ENCODE measurements at regions not wholly inside any gene's neighbourhood (a gene's known extent, or its start where the extent isn't known, plus 50 kb on each side); places are given as distances from the start of the nearest gene placed in this dataset.

GRCh38 chr13:85040215-85040614 lies 759.0 kb downstream of the SLITRK6 start:
- H3K9ac ChIP-seq (ENCODE audit: low read length) = no peak overlapping the region
- peaks cover 5% of the 10 kb centered on the region for H3K4me1 ChIP-seq (ENCODE audit: control insufficient read depth, low read depth, low read length)
- no peak overlapping the region for H3K27ac ChIP-seq (ENCODE audit: low read length)
- no peaks in the 10 kb centered on the region for H3K36me3 ChIP-seq (ENCODE audit: control insufficient read depth, low read depth, low read length)
- no peak overlapping the region for H3K4me3 ChIP-seq (ENCODE audit: low read length)
- no peaks in the 10 kb centered on the region for H3K9me3 ChIP-seq (ENCODE audit: control insufficient read depth, low read depth, low read length)
- no peaks in the 10 kb centered on the region for H3K27me3 ChIP-seq (ENCODE audit: control insufficient read depth, insufficient read depth, low read length)

- Histone ChIP-seq H3K27ac (ENCODE audit: low read length) (no peak overlapping the region), H3K9me3 (ENCODE audit: control insufficient read depth, low read depth, low read length) (peaks cover 11% of the 10 kb centered on the region), H3K9ac (ENCODE audit: low read length) (no peak overlapping the region), H3K4me3 (ENCODE audit: low read length) (no peak overlapping the region), H3K4me1 (ENCODE audit: control insufficient read depth, low read depth, low read length) (no peaks in the 10 kb centered on the region), H3K27me3 (ENCODE audit: control insufficient read depth, insufficient read depth, low read length) (no peaks in the 10 kb centered on the region), H3K36me3 (ENCODE audit: control insufficient read depth, low read depth, low read length) (no peaks in the 10 kb centered on the region)
Observed at GRCh38 chr13:85031771-85032170, 767.4 kb downstream of the SLITRK6 start.

DNA sequence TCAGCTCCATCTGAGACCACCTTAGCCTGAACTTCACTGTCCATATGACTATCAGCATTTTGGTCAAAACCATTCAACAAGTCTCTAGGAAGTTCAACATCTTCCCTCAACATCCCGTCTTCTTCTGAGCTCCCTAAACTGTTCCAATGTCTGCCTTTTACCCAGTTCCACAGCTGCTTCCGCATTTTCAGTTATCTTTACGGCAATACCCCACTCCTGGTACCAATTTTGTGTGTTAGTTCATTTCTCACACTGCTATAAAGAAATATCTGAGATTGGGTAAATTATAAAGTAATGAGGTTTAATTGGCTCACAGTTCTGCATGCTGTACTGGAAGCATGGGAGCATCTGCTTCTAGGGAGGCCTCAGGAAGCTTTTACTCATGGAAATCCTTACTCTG lies 771.2 kb downstream of the SLITRK6 start:
- no peaks in the 10 kb centered on the region for H3K36me3 ChIP-seq (ENCODE audit: control insufficient read depth, low read depth, low read length)
- no peak overlapping the region for H3K27ac ChIP-seq (ENCODE audit: low read length)
- no peaks in the 10 kb centered on the region for H3K4me1 ChIP-seq (ENCODE audit: control insufficient read depth, low read depth, low read length)
- H3K9me3 ChIP-seq (ENCODE audit: control insufficient read depth, low read depth, low read length) = peaks cover 11% of the 10 kb centered on the region
- H3K9ac ChIP-seq (ENCODE audit: low read length) = no peak overlapping the region
- H3K27me3 ChIP-seq (ENCODE audit: control insufficient read depth, insufficient read depth, low read length) = no peaks in the 10 kb centered on the region
- no peak overlapping the region for H3K4me3 ChIP-seq (ENCODE audit: low read length)

DNA sequence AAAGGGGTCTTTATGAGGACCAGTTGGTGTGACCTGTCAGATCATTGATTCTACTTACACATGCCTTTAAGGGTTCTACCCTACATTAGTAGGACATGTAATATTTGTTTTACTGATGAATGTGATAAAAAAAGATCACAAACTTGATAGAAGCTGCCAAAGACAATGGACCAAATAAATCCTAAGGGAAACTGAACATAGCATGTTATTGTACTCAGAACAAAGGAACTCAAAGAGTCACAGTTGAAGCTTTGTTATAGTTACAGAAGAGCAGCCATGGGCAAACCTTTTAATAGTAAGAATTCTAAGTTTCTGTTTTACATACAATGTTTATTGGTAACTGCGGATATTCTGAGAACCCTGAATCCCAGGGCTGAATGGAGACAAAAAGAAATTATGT lies 780.1 kb downstream of the SLITRK6 start:
- H3K27ac ChIP-seq (ENCODE audit: low read length) = no peak overlapping the region
- no peaks in the 10 kb centered on the region for H3K4me1 ChIP-seq (ENCODE audit: control insufficient read depth, low read depth, low read length)

DNA sequence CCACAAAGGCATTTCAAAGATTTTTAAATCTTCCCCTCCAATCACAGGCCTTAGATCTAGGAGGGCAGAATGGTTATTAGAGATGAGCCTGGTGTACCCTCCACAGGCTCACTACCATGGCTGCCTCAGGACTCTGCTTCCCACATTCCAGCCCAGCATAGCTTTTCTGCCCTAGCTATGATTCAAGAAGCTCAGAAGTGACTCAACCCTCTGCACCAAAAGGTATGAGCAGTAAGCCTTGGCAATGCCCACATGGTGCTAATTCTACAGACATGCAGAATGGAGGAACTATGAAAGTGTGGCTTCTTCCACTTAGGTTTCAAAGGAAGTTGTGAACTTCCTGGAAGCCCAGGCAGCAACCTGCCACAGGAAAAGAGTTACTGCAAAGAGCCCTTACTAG lies 786.2 kb downstream of the SLITRK6 start:
- peaks cover 5% of the 10 kb centered on the region for H3K9me3 ChIP-seq (ENCODE audit: control insufficient read depth, low read depth, low read length)
- H3K27me3 ChIP-seq (ENCODE audit: control insufficient read depth, insufficient read depth, low read length) = no peaks in the 10 kb centered on the region
- H3K4me1 ChIP-seq (ENCODE audit: control insufficient read depth, low read depth, low read length) = no peaks in the 10 kb centered on the region
- no peak overlapping the region for H3K9ac ChIP-seq (ENCODE audit: low read length)
- H3K36me3 ChIP-seq (ENCODE audit: control insufficient read depth, low read depth, low read length) = no peaks in the 10 kb centered on the region
- H3K4me3 ChIP-seq (ENCODE audit: low read length) = no peak overlapping the region
- H3K27ac ChIP-seq (ENCODE audit: low read length) = no peak overlapping the region

More for the DNA sequence above, 780.1 kb downstream of the SLITRK6 start:
- Histone ChIP-seq H3K36me3 (ENCODE audit: control insufficient read depth, low read depth, low read length) (no peaks in the 10 kb centered on the region), H3K9me3 (ENCODE audit: control insufficient read depth, low read depth, low read length) (no peaks in the 10 kb centered on the region), H3K9ac (ENCODE audit: low read length) (no peak overlapping the region), H3K27me3 (ENCODE audit: control insufficient read depth, insufficient read depth, low read length) (no peaks in the 10 kb centered on the region), H3K4me3 (ENCODE audit: low read length) (no peak overlapping the region)

DNA sequence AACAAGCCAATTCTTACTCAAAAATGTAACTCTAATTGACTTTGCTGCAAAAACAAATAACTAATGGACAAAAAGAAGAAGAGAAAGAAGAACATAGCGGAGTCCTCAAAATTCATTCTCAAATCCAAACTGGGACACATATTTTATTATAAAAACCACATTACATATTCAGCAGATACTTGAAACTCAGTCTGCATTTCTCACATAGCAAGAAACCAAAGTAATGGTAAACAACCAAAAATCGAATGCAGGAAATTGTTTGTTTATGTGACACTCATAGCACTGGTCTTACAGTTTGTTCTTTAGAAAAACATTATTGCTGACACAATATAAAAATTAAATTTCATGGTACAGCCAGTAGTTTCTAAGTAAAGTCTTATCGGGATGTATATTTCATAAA lies 789.8 kb downstream of the SLITRK6 start:
- Histone ChIP-seq H3K9ac (ENCODE audit: low read length) (no peak overlapping the region), H3K27me3 (ENCODE audit: control insufficient read depth, insufficient read depth, low read length) (no peaks in the 10 kb centered on the region), H3K9me3 (ENCODE audit: control insufficient read depth, low read depth, low read length) (peaks cover 5% of the 10 kb centered on the region), H3K4me1 (ENCODE audit: control insufficient read depth, low read depth, low read length) (no peaks in the 10 kb centered on the region), H3K36me3 (ENCODE audit: control insufficient read depth, low read depth, low read length) (no peaks in the 10 kb centered on the region), H3K4me3 (ENCODE audit: low read length) (no peak overlapping the region), H3K27ac (ENCODE audit: low read length) (no peak overlapping the region)

- no peaks in the 10 kb centered on the region for H3K4me1 ChIP-seq (ENCODE audit: control insufficient read depth, low read depth, low read length)
Observed at GRCh38 chr13:84999252-84999651, 800.0 kb downstream of the SLITRK6 start.

GRCh38 chr13:84998681-84999080 lies 800.5 kb downstream of the SLITRK6 start:
- no peak overlapping the region for H3K9ac ChIP-seq (ENCODE audit: low read length)
- no peaks in the 10 kb centered on the region for H3K27me3 ChIP-seq (ENCODE audit: control insufficient read depth, insufficient read depth, low read length)
- no peak overlapping the region for H3K27ac ChIP-seq (ENCODE audit: low read length)
- no peaks in the 10 kb centered on the region for H3K36me3 ChIP-seq (ENCODE audit: control insufficient read depth, low read depth, low read length)
- no peaks in the 10 kb centered on the region for H3K4me1 ChIP-seq (ENCODE audit: control insufficient read depth, low read depth, low read length)
- no peak overlapping the region for H3K4me3 ChIP-seq (ENCODE audit: low read length)
- no peaks in the 10 kb centered on the region for H3K9me3 ChIP-seq (ENCODE audit: control insufficient read depth, low read depth, low read length)

More at GRCh38 chr13:84999252-84999651, 800.0 kb downstream of the SLITRK6 start:
- no peaks in the 10 kb centered on the region for H3K27me3 ChIP-seq (ENCODE audit: control insufficient read depth, insufficient read depth, low read length)
- H3K36me3 ChIP-seq (ENCODE audit: control insufficient read depth, low read depth, low read length) = no peaks in the 10 kb centered on the region
- H3K4me3 ChIP-seq (ENCODE audit: low read length) = no peak overlapping the region
- no peak overlapping the region for H3K9ac ChIP-seq (ENCODE audit: low read length)
- no peaks in the 10 kb centered on the region for H3K9me3 ChIP-seq (ENCODE audit: control insufficient read depth, low read depth, low read length)
- H3K27ac ChIP-seq (ENCODE audit: low read length) = no peak overlapping the region

DNA sequence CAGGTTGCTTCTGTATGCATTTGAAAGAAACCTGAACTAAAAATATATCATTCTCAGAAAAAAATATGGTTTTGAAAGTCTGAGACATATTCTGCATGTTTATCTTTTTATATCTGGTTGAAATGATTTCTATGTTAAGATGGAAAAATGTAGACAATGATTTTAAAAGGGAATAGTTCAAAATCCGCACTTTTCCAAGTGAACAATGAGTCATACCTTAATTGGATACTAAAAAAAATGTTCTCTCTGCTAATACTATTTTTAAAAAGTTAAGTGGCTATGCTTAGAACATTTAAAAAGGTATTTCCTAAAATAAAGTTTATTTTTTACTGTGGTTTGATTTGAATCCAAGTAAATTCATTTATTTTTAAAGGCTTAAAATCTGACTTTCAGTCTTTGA lies 801.4 kb downstream of the SLITRK6 start:
- Histone ChIP-seq H3K36me3 (ENCODE audit: control insufficient read depth, low read depth, low read length) (no peaks in the 10 kb centered on the region), H3K4me1 (ENCODE audit: control insufficient read depth, low read depth, low read length) (no peaks in the 10 kb centered on the region), H3K9me3 (ENCODE audit: control insufficient read depth, low read depth, low read length) (no peaks in the 10 kb centered on the region), H3K27me3 (ENCODE audit: control insufficient read depth, insufficient read depth, low read length) (no peaks in the 10 kb centered on the region), H3K27ac (ENCODE audit: low read length) (no peak overlapping the region), H3K4me3 (ENCODE audit: low read length) (no peak overlapping the region), H3K9ac (ENCODE audit: low read length) (no peak overlapping the region)

- Histone ChIP-seq H3K27ac (ENCODE audit: low read length) (no peak overlapping the region), H3K4me1 (ENCODE audit: control insufficient read depth, low read depth, low read length) (no peaks in the 10 kb centered on the region), H3K27me3 (ENCODE audit: control insufficient read depth, insufficient read depth, low read length) (no peaks in the 10 kb centered on the region), H3K9me3 (ENCODE audit: control insufficient read depth, low read depth, low read length) (no peaks in the 10 kb centered on the region), H3K4me3 (ENCODE audit: low read length) (no peak overlapping the region), H3K9ac (ENCODE audit: low read length) (no peak overlapping the region), H3K36me3 (ENCODE audit: control insufficient read depth, low read depth, low read length) (no peaks in the 10 kb centered on the region)
Observed at GRCh38 chr13:84994582-84994981, 804.6 kb downstream of the SLITRK6 start.

GRCh38 chr13:84985860-84986259 lies 813.4 kb downstream of the SLITRK6 start:
- no peaks in the 10 kb centered on the region for H3K9me3 ChIP-seq (ENCODE audit: control insufficient read depth, low read depth, low read length)
- H3K27me3 ChIP-seq (ENCODE audit: control insufficient read depth, insufficient read depth, low read length) = no peaks in the 10 kb centered on the region
- no peaks in the 10 kb centered on the region for H3K36me3 ChIP-seq (ENCODE audit: control insufficient read depth, low read depth, low read length)
- no peaks in the 10 kb centered on the region for H3K4me1 ChIP-seq (ENCODE audit: control insufficient read depth, low read depth, low read length)
- H3K27ac ChIP-seq (ENCODE audit: low read length) = no peak overlapping the region
- no peak overlapping the region for H3K4me3 ChIP-seq (ENCODE audit: low read length)
- H3K9ac ChIP-seq (ENCODE audit: low read length) = no peak overlapping the region

- Histone ChIP-seq H3K4me3 (ENCODE audit: low read length) (no peak overlapping the region), H3K9ac (ENCODE audit: low read length) (no peak overlapping the region), H3K9me3 (ENCODE audit: control insufficient read depth, low read depth, low read length) (no peaks in the 10 kb centered on the region), H3K27ac (ENCODE audit: low read length) (no peak overlapping the region), H3K36me3 (ENCODE audit: control insufficient read depth, low read depth, low read length) (no peaks in the 10 kb centered on the region), H3K4me1 (ENCODE audit: control insufficient read depth, low read depth, low read length) (no peaks in the 10 kb centered on the region), H3K27me3 (ENCODE audit: control insufficient read depth, insufficient read depth, low read length) (no peaks in the 10 kb centered on the region)
Observed at GRCh38 chr13:84983321-84983720, 815.9 kb downstream of the SLITRK6 start.

Measured in iPS-18a (cell line).